ENCODE measurements at regions not wholly inside any gene's neighbourhood (a gene's known extent, or its start where the extent isn't known, plus 50 kb on each side); places are given as distances from the start of the nearest gene placed in this dataset.

GRCh38 chr13:88862095-88862620, 1191.0 kb downstream of the SLITRK5 start:
- no peaks in the 10 kb centered on the region for H3K9me3 ChIP-seq (ENCODE audit: low read depth, low read length, poor library complexity, severe bottlenecking)
- no peak overlapping the region for H3K27ac ChIP-seq (ENCODE audit: low read depth, low read length, poor library complexity, severe bottlenecking)
- H3K27me3 ChIP-seq (replicated peaks; ENCODE audit: insufficient read depth, low read depth, low read length, poor library complexity): no peaks in the 10 kb centered on the region
- no peak for DNase-seq (ENCODE audit: low spot score)
- TF ChIP-seq EZH2 (IDR thresholded peaks at IDR 0.05; ENCODE audit: borderline replicate concordance, low read depth, low read length, poor library complexity, severe bottlenecking): no peak
- no peak for TF ChIP-seq CTCF (conservative IDR thresholded peaks at IDR 0.05; ENCODE audit: low read depth, low read length)
- ChIA-PET CTCF (no interaction called here), POLR2A (ENCODE audit: low non-redundant PET) (no interaction called here)
- H3K4me3 ChIP-seq (ENCODE audit: low read depth, low read length, poor library complexity, severe bottlenecking): no peak overlapping the region
- intact Hi-C loops (cut with micrococcal nuclease; ENCODE audit: unreplicated experiment): no loop called here
- BruUV-seq (replicated peaks): no TSS peak
- H3K4me1 ChIP-seq (ENCODE audit: insufficient read depth, low read length, poor library complexity, severe bottlenecking): no peaks in the 10 kb centered on the region
- H3K36me3 ChIP-seq (ENCODE audit: insufficient read depth, low read length, poor library complexity, severe bottlenecking): no peaks in the 10 kb centered on the region

GRCh38 chr13:88863116-88863515, 1191.9 kb downstream of the SLITRK5 start:
- H3K4me3 ChIP-seq (ENCODE audit: low read depth, low read length, poor library complexity, severe bottlenecking): no peak overlapping the region
- POLR2A ChIA-PET (ENCODE audit: low non-redundant PET): no interaction called here
- no peaks in the 10 kb centered on the region for H3K27me3 ChIP-seq (replicated peaks; ENCODE audit: insufficient read depth, low read depth, low read length, poor library complexity)
- no peaks in the 10 kb centered on the region for H3K4me1 ChIP-seq (ENCODE audit: insufficient read depth, low read length, poor library complexity, severe bottlenecking)
- TF ChIP-seq EZH2 (IDR thresholded peaks at IDR 0.05; ENCODE audit: borderline replicate concordance, low read depth, low read length, poor library complexity, severe bottlenecking) (no peak), CTCF (conservative IDR thresholded peaks at IDR 0.05; ENCODE audit: low read depth, low read length) (no peak)
- H3K36me3 ChIP-seq (ENCODE audit: insufficient read depth, low read length, poor library complexity, severe bottlenecking): no peaks in the 10 kb centered on the region
- BruUV-seq (replicated peaks): no TSS peak
- CTCF ChIA-PET: no interaction called here
- intact Hi-C loops (cut with micrococcal nuclease; ENCODE audit: unreplicated experiment): no loop called here
- no peaks in the 10 kb centered on the region for H3K9me3 ChIP-seq (ENCODE audit: low read depth, low read length, poor library complexity, severe bottlenecking)
- no peak overlapping the region for H3K27ac ChIP-seq (ENCODE audit: low read depth, low read length, poor library complexity, severe bottlenecking)
- no peak for DNase-seq (ENCODE audit: low spot score)

- Histone ChIP-seq H3K27ac (ENCODE audit: low read depth, low read length, poor library complexity, severe bottlenecking) (no peak overlapping the region), H3K4me1 (ENCODE audit: insufficient read depth, low read length, poor library complexity, severe bottlenecking) (no peaks in the 10 kb centered on the region), H3K9me3 (ENCODE audit: low read depth, low read length, poor library complexity, severe bottlenecking) (no peaks in the 10 kb centered on the region), H3K36me3 (ENCODE audit: insufficient read depth, low read length, poor library complexity, severe bottlenecking) (no peaks in the 10 kb centered on the region), H3K4me3 (ENCODE audit: low read depth, low read length, poor library complexity, severe bottlenecking) (no peak overlapping the region), H3K27me3 (replicated peaks; ENCODE audit: insufficient read depth, low read depth, low read length, poor library complexity) (no peaks in the 10 kb centered on the region)
- POLR2A ChIA-PET (ENCODE audit: low non-redundant PET): no interaction called here
- intact Hi-C loops (cut with micrococcal nuclease; ENCODE audit: unreplicated experiment): no loop called here
- CTCF ChIA-PET: no interaction called here
- BruUV-seq (replicated peaks): no TSS peak
- DNase-seq (ENCODE audit: low spot score): no peak
- TF ChIP-seq EZH2 (IDR thresholded peaks at IDR 0.05; ENCODE audit: borderline replicate concordance, low read depth, low read length, poor library complexity, severe bottlenecking) (no peak), CTCF (conservative IDR thresholded peaks at IDR 0.05; ENCODE audit: low read depth, low read length) (no peak)
Observed at GRCh38 chr13:88866195-88866594, 1195.0 kb downstream of the SLITRK5 start.

All from A673 (cell line).